Transverse colon (tissue), 4 donors: ENCODE measurements at regions not wholly inside any gene's neighbourhood (a gene's known extent, or its start where the extent isn't known, plus 50 kb on each side); places are given as distances from the start of the nearest gene placed in this dataset.

Experiments used
- EP300 ChIP-seq: sonication (generic); formaldehyde crosslinking; IDR thresholded peaks from one replicate; pipeline ENCODE4 v1.6.1; 2017; ENCODE audit warnings: antibody characterized with exemption, low read depth
- POLR2A ChIP-seq: fragments of 450-650 bp; IDR thresholded peaks from one replicate; pipeline ENCODE4 v1.6.1; 2016; ENCODE audit warnings: antibody characterized with exemption, mild to moderate bottlenecking, moderate library complexity
- POLR2AphosphoS5 ChIP-seq, 3 donors: sonication (generic); formaldehyde crosslinking; IDR thresholded peaks; one replicate each; pipeline ENCODE4 v1.6.1; 2016; ENCODE audit warnings: antibody characterized with exemption in 3 of 3
- TF ChIP-seq, protein P1 (sequence below), 5 experiments: fragments of 200-600 bp in 3 of 5; fragments of 450-650 bp in 2 of 5; sonication (generic) in 3 of 5; IDR thresholded peaks; 1 replicate in 2 of 5; 2 replicates in 3 of 5; pipeline ENCODE4 v1.5.1; 2016 to 2017; ENCODE audit warnings: antibody characterized with exemption in 5 of 5, inconsistent platforms in 3 of 5, mild to moderate bottlenecking in 2 of 5, moderate library complexity in 1 of 5

- TF ChIP-seq POLR2A (no peak), POLR2AphosphoS5 (IDR thresholded peaks at IDR 0.05) (no peak), EP300 (no peak)
- TF ChIP-seq, protein P1, sequence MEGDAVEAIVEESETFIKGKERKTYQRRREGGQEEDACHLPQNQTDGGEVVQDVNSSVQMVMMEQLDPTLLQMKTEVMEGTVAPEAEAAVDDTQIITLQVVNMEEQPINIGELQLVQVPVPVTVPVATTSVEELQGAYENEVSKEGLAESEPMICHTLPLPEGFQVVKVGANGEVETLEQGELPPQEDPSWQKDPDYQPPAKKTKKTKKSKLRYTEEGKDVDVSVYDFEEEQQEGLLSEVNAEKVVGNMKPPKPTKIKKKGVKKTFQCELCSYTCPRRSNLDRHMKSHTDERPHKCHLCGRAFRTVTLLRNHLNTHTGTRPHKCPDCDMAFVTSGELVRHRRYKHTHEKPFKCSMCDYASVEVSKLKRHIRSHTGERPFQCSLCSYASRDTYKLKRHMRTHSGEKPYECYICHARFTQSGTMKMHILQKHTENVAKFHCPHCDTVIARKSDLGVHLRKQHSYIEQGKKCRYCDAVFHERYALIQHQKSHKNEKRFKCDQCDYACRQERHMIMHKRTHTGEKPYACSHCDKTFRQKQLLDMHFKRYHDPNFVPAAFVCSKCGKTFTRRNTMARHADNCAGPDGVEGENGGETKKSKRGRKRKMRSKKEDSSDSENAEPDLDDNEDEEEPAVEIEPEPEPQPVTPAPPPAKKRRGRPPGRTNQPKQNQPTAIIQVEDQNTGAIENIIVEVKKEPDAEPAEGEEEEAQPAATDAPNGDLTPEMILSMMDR (IDR thresholded peaks at IDR 0.05) = no peak
Observed at GRCh38 chr13:62130062-62130970, 714.7 kb upstream of the PCDH20 start.
